ENCODE measurements at regions not wholly inside any gene's neighbourhood (a gene's known extent, or its start where the extent isn't known, plus 50 kb on each side); places are given as distances from the start of the nearest gene placed in this dataset.

GRCh38 chr19:31725051-31725450, 375.8 kb upstream of the TSHZ3 start (continued):
- TF ChIP-seq RAD21 (conservative IDR thresholded peaks at IDR 0.05 in 1 of 2, IDR thresholded peaks at IDR 0.05 in 1 of 2), result no peak
- no peak for TF ChIP-seq ZSCAN20 (CRISPR knock-in tag; IDR thresholded peaks at IDR 0.05)
- TF ChIP-seq RCOR1 (IDR thresholded peaks at IDR 0.05; ENCODE audit: low read depth, low read length), result no peak
- no peak for TF ChIP-seq HOXB5 (CRISPR knock-in tag; IDR thresholded peaks at IDR 0.05)
- TF ChIP-seq CTCF (IDR thresholded peaks at IDR 0.05), result no peak

GRCh38 chr19:31727536-31727935, 378.3 kb upstream of the TSHZ3 start:
- CTCF ChIA-PET, result interaction anchor here (0.9 kb wide), 1 partner anchor 13 kb away, joined by 3 read pairs; no protein-coding TSS in a partner anchor
- ATAC-seq (no peak), FAIRE-seq (no peak), DNase-seq (ENCODE audit: low read depth in 1 of 2, low spot score in 1 of 2) (no peak)
- Histone ChIP-seq H3K4me3 (no peak overlapping the region), H3K9me3 (0 out of 3 replicates have a peak, but pooled peaks cover 2% of the 10 kb centered on the region), H3K4me1 (no peaks in the 10 kb centered on the region), H3K27ac (no peak overlapping the region), H3K4me2 (no peak overlapping the region)
- POLR2A ChIA-PET, result no interaction called here
- no peak for TF ChIP-seq ZFP36 (IDR thresholded peaks at IDR 0.05; ENCODE audit: borderline replicate concordance, partially characterized antibody)
- TF ChIP-seq NPAS2 (CRISPR knock-in tag; IDR thresholded peaks at IDR 0.05; ENCODE audit: borderline replicate concordance), result no peak
- TF ChIP-seq PHF8 (IDR thresholded peaks at IDR 0.05; ENCODE audit: borderline replicate concordance, low read depth), result no peak
- TF ChIP-seq CHD2 (IDR thresholded peaks at IDR 0.05; ENCODE audit: low read length, partially characterized antibody), result no peak
- no peak for TF ChIP-seq KDM5A (IDR thresholded peaks at IDR 0.05)
- no peak for TF ChIP-seq PBX3 (IDR thresholded peaks at IDR 0.05)
- TF ChIP-seq POLR2A (IDR thresholded peaks at IDR 0.05; ENCODE audit: low read length), result no peak
- TF ChIP-seq MAFK (IDR thresholded peaks at IDR 0.05; ENCODE audit: partially characterized antibody), result no peak
- TF ChIP-seq RFX5 (IDR thresholded peaks at IDR 0.05), result no peak
- no peak for TF ChIP-seq SREBF2 (IDR thresholded peaks at IDR 0.05)
- no peak for TF ChIP-seq RARB (CRISPR knock-in tag; IDR thresholded peaks at IDR 0.05)
- no peak for TF ChIP-seq CEBPB (IDR thresholded peaks at IDR 0.05)
- TF ChIP-seq, protein P1, sequence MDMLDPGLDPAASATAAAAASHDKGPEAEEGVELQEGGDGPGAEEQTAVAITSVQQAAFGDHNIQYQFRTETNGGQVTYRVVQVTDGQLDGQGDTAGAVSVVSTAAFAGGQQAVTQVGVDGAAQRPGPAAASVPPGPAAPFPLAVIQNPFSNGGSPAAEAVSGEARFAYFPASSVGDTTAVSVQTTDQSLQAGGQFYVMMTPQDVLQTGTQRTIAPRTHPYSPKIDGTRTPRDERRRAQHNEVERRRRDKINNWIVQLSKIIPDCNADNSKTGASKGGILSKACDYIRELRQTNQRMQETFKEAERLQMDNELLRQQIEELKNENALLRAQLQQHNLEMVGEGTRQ (IDR thresholded peaks at IDR 0.05), result no peak
- TF ChIP-seq, protein P2, sequence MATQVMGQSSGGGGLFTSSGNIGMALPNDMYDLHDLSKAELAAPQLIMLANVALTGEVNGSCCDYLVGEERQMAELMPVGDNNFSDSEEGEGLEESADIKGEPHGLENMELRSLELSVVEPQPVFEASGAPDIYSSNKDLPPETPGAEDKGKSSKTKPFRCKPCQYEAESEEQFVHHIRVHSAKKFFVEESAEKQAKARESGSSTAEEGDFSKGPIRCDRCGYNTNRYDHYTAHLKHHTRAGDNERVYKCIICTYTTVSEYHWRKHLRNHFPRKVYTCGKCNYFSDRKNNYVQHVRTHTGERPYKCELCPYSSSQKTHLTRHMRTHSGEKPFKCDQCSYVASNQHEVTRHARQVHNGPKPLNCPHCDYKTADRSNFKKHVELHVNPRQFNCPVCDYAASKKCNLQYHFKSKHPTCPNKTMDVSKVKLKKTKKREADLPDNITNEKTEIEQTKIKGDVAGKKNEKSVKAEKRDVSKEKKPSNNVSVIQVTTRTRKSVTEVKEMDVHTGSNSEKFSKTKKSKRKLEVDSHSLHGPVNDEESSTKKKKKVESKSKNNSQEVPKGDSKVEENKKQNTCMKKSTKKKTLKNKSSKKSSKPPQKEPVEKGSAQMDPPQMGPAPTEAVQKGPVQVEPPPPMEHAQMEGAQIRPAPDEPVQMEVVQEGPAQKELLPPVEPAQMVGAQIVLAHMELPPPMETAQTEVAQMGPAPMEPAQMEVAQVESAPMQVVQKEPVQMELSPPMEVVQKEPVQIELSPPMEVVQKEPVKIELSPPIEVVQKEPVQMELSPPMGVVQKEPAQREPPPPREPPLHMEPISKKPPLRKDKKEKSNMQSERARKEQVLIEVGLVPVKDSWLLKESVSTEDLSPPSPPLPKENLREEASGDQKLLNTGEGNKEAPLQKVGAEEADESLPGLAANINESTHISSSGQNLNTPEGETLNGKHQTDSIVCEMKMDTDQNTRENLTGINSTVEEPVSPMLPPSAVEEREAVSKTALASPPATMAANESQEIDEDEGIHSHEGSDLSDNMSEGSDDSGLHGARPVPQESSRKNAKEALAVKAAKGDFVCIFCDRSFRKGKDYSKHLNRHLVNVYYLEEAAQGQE (IDR thresholded peaks at IDR 0.05), result no peak
- WGBS (ENCODE audit: missing lambda C conversion rate), result 16% methylated on average over 10 of the region's 10 CpGs

Data from A549 (cell line).